ENCODE measurements at regions not wholly inside any gene's neighbourhood (a gene's known extent, or its start where the extent isn't known, plus 50 kb on each side); places are given as distances from the start of the nearest gene placed in this dataset.

- H3K79me2 ChIP-seq (ENCODE audit: insufficient read depth, low read length), result no peaks in the 10 kb centered on the region
- BruUV-seq (replicated peaks), result no TSS peak
- H3K4me3 ChIP-seq (replicated peaks in 1 of 2; ENCODE audit: low read depth in 1 of 2, low read length in 2 of 2), result no peak overlapping the region
- no peak overlapping the region for H3K9ac ChIP-seq (ENCODE audit: low read length)
- intact Hi-C loops (cut with micrococcal nuclease), result no loop called here
- H3K27ac ChIP-seq (ENCODE audit: low read depth, low read length), result no peak overlapping the region
- TF ChIP-seq EZH2 (IDR thresholded peaks at IDR 0.05) (no peak), SRF (IDR thresholded peaks at IDR 0.05; ENCODE audit: low read depth) (no peak), RAD21 (IDR thresholded peaks at IDR 0.05; ENCODE audit: low read depth) (no peak), JUND (IDR thresholded peaks at IDR 0.05) (no peak), POLR2A (IDR thresholded peaks at IDR 0.05; ENCODE audit: borderline replicate concordance, extremely low read depth, insufficient read depth, insufficient read length) (no peak), ELF1 (IDR thresholded peaks at IDR 0.05; ENCODE audit: borderline replicate concordance, low read depth) (no peak), CTCF (IDR thresholded peaks at IDR 0.05 in 2 of 3, conservative IDR thresholded peaks at IDR 0.05 in 1 of 3; ENCODE audit: borderline replicate concordance in 1 of 3, insufficient read depth in 1 of 3, low read depth in 2 of 3, low read length in 2 of 3) (no peak)
- no peak for ATAC-seq
- POLR2A ChIA-PET, result no interaction called here
- no peaks in the 10 kb centered on the region for H4K20me1 ChIP-seq (ENCODE audit: insufficient read depth)
- no peak overlapping the region for H2AFZ ChIP-seq (ENCODE audit: low read depth, low read length, poor library complexity, severe bottlenecking)
- no peaks in the 10 kb centered on the region for H3K27me3 ChIP-seq (ENCODE audit: insufficient read depth, low read length)
- peaks cover 8 to 20% of the 10 kb centered on the region in 2 experiments for H3K4me1 ChIP-seq (ENCODE audit: control insufficient read depth in 1 of 2, insufficient read depth in 2 of 2, low read length in 2 of 2)
- no peak for DNase-seq (ENCODE audit: low read depth, low spot score)
- RAD21 ChIA-PET (ENCODE audit: low non-redundant PET in 1 of 2, low total read pairs in 2 of 2, uncharacterized antibody in 2 of 2, unreplicated experiment in 2 of 2), result no interaction called here
- H3K36me3 ChIP-seq (ENCODE audit: control insufficient read depth in 1 of 2, insufficient read depth in 2 of 2, low read length in 2 of 2), result no peaks in the 10 kb centered on the region
- H3K4me2 ChIP-seq (ENCODE audit: low read length), result no peak overlapping the region
- H3K9me3 ChIP-seq (ENCODE audit: control insufficient read depth in 1 of 2, insufficient read depth in 1 of 2, low read depth in 1 of 2, low read length in 2 of 2), result no peaks in the 10 kb centered on the region
- CTCF ChIA-PET, result no interaction called here
- H3K9me2 ChIP-seq (ENCODE audit: insufficient read depth), result no peaks in the 10 kb centered on the region
Measured at GRCh38 chr20:40855269-40855668, 166.2 kb upstream of the MAFB start.

- no peaks in the 10 kb centered on the region for H4K20me1 ChIP-seq (ENCODE audit: insufficient read depth)
- no peak for DNase-seq (ENCODE audit: low read depth, low spot score)
- no peak overlapping the region for H3K27ac ChIP-seq (ENCODE audit: low read depth, low read length)
- H2AFZ ChIP-seq (ENCODE audit: low read depth, low read length, poor library complexity, severe bottlenecking), result no peak overlapping the region
- H3K9me3 ChIP-seq (ENCODE audit: control insufficient read depth in 1 of 2, insufficient read depth in 1 of 2, low read depth in 1 of 2, low read length in 2 of 2), result no peaks in the 10 kb centered on the region
- no peak overlapping the region for H3K9ac ChIP-seq (ENCODE audit: low read length)
- ATAC-seq, result no peak
- POLR2A ChIA-PET, result interaction anchor here (0.6 kb wide), 1 partner anchor 32 kb away, joined by 3 read pairs; no protein-coding TSS in a partner anchor
- H3K4me2 ChIP-seq (ENCODE audit: low read length), result no peak overlapping the region
- no peaks in the 10 kb centered on the region for H3K27me3 ChIP-seq (ENCODE audit: insufficient read depth, low read length)
- no peaks in the 10 kb centered on the region for H3K79me2 ChIP-seq (ENCODE audit: insufficient read depth, low read length)
- CTCF ChIA-PET, result no interaction called here
- RAD21 ChIA-PET (ENCODE audit: low non-redundant PET in 1 of 2, low total read pairs in 2 of 2, uncharacterized antibody in 2 of 2, unreplicated experiment in 2 of 2), result no interaction called here
- no peaks in the 10 kb centered on the region for H3K36me3 ChIP-seq (ENCODE audit: control insufficient read depth in 1 of 2, insufficient read depth in 2 of 2, low read length in 2 of 2)
- H3K9me2 ChIP-seq (ENCODE audit: insufficient read depth), result no peaks in the 10 kb centered on the region
- H3K4me1 ChIP-seq (ENCODE audit: control insufficient read depth in 1 of 2, insufficient read depth in 2 of 2, low read length in 2 of 2), result peaks cover 19 to 33% of the 10 kb centered on the region in 2 experiments
- H3K4me3 ChIP-seq (replicated peaks in 1 of 2; ENCODE audit: low read depth in 1 of 2, low read length in 2 of 2), result no peak overlapping the region
- intact Hi-C loops (cut with micrococcal nuclease), result no loop called here
- no TSS peak for BruUV-seq (replicated peaks)
- TF ChIP-seq SIN3A (IDR thresholded peaks at IDR 0.05; ENCODE audit: low read depth) (no peak), CEBPB (IDR thresholded peaks at IDR 0.05; ENCODE audit: low read depth) (no peak), ZFX (IDR thresholded peaks at IDR 0.05) (no peak), YY1 (IDR thresholded peaks at IDR 0.05; ENCODE audit: extremely low read depth, insufficient replicate concordance, low read depth, low read length) (no peak), ATF3 (IDR thresholded peaks at IDR 0.05) (no peak), SRF (IDR thresholded peaks at IDR 0.05; ENCODE audit: low read depth) (no peak), ZBTB33 (IDR thresholded peaks at IDR 0.05; ENCODE audit: extremely low read depth, insufficient replicate concordance, low read length) (no peak), REST (IDR thresholded peaks at IDR 0.05; ENCODE audit: low read depth) (no peak), RAD21 (IDR thresholded peaks at IDR 0.05; ENCODE audit: low read depth) (no peak)
Measured at GRCh38 chr20:40856653-40857052, 167.6 kb upstream of the MAFB start.
